Heart right ventricle (tissue), 16 donors: ENCODE measurements at regions not wholly inside any gene's neighbourhood (a gene's known extent, or its start where the extent isn't known, plus 50 kb on each side); places are given as distances from the start of the nearest gene placed in this dataset.

Experiments used
- ATAC-seq, 8 donors: fragments of 200-7000 bp; cut with Tn5 transposase; one replicate each; pipeline ENCODE4 v1.9.1; 2020; ENCODE audit warnings: mild to moderate bottlenecking in 8 of 8, moderate library complexity in 8 of 8, moderate number of reproducible peaks in 1 of 8
- DNase-seq, 2 donors: peaks; one replicate each; pipeline ENCODE4 v3.0.0-alpha.2; 2020
- H3K27ac ChIP-seq, 10 donors: fragments of 200-600 bp; sonication (generic) in 2 of 10; one replicate each; pipeline versions ENCODE4 v1.5.0 to v1.8.0; 2020 to 2022; ENCODE audit warnings: mild to moderate bottlenecking in 3 of 10
- H3K27me3 ChIP-seq, 7 donors: fragments of 200-600 bp; one replicate each; pipeline ENCODE4 v1.8.0; 2021 to 2022; ENCODE audit warnings: mild to moderate bottlenecking in 2 of 7
- H3K36me3 ChIP-seq, 9 donors: fragments of 200-600 bp; sonication (generic) in 1 of 9; one replicate each; pipeline versions ENCODE4 v1.5.0 to v1.8.0; 2020 to 2022; ENCODE audit warnings: mild to moderate bottlenecking in 2 of 9
- H3K4me1 ChIP-seq, 9 donors: fragments of 200-600 bp; sonication (generic) in 1 of 9; one replicate each; pipeline versions ENCODE4 v1.5.0 to v1.8.0; 2020 to 2022; ENCODE audit warnings: mild to moderate bottlenecking in 4 of 9
- H3K4me3 ChIP-seq, 10 donors: fragments of 200-600 bp; sonication (generic) in 2 of 10; one replicate each; pipeline versions ENCODE4 v1.5.0 to v1.8.0; 2020 to 2022; ENCODE audit warnings: mild to moderate bottlenecking in 7 of 10, moderate library complexity in 2 of 10
- H3K9me3 ChIP-seq, 11 donors: fragments of 200-600 bp in 10 of 11; sonication (generic) in 2 of 11; one replicate each; pipeline versions ENCODE4 v1.5.0 to v1.8.0; 2013 to 2022; ENCODE audit warnings: mild to moderate bottlenecking in 2 of 11, control low read depth in 1 of 11, moderate library complexity in 1 of 11
- CTCF ChIP-seq, 9 donors: fragments of 200-600 bp; sonication (generic) in 2 of 9; IDR thresholded peaks; one replicate each; pipeline versions ENCODE4 v1.5.0 to v1.8.0; 2021 to 2022; ENCODE audit warnings: antibody characterized with exemption in 9 of 9, mild to moderate bottlenecking in 5 of 9, moderate library complexity in 1 of 9
- WGBS, 2 donors: extraction: QIAGEN DNeasy Blood & Tissue Kit; methylation state at CpG; one replicate each; pipeline ENCODE4 v1.1.7; 2013; ENCODE audit warnings: inconsistent platforms in 1 of 2; 5-methylcytosine and 5-hydroxymethylcytosine counted together
- intact Hi-C, 10 donors: fragments of 100-400 bp; cut with DNase I; formaldehyde crosslinking; loops; one replicate each; pipeline versions ENCODE4 v1.11.1 to v1.14.2; 2022
- donor health status: Arrhythmogenic right ventricular cardiomyopathy.
- donor health status: ischemic (EF 13 %, LVEDD 7.1; RV severe dilation, severe dysfunction).
- donor health status: healthy with polysubstance abuse.
- donor health status: DM: no; HTN: yes; CAD: no.
- donor health status: DM: no; HTN: no; CAD: no.
- donor health status: ischemic (EF 25% LVEDD 6.9; RV normal size, moderate dysfunction).
- donor health status: ischemic (EF 25% LVEDD 5.7; RV mildly dilated, moderate dysfunction).
- donor health status: healthy.
- donor health status: DM: yes; HTN: yes; CAD: no.
- donor health status: Ischemic cardiomyopathy.
- donor health status: ischemic (EF 35%, LVEDD 5.7; RV mildly dilated, moderate dysfunction).
- donor health status: nonischemic (EF 11% LVEDD 7.7; RV severe dilation, severe dysfunction).
- donor health status: DM: yes; HTN: yes; CAD: no.
- donor health status: PGD.
- donor health status: ischemic (EF 29% LVEDD 5.4; RV normal size, mild dysfunction).
- donor health status: nonischemic (EF 23%, LVEDD 6.1; RV moderate dilation, normal function).

- 94 to 97% methylated on average over 1 of the region's 1 CpG for WGBS, 2 donors
- no peaks in the 10 kb centered on the region for H3K9me3 ChIP-seq
- ATAC-seq, result no peak
- TF ChIP-seq CTCF (IDR thresholded peaks at IDR 0.05), result no peak
- no peak overlapping the region for H3K4me3 ChIP-seq
- intact Hi-C loops, result no loop called here
- peaks cover 0 to 14% (median 0%) of the 10 kb centered on the region in 9 donors for H3K4me1 ChIP-seq
- no peak overlapping the region for H3K27ac ChIP-seq
- H3K27me3 ChIP-seq, result no peaks in the 10 kb centered on the region
- DNase-seq, result no peak
- no peaks in the 10 kb centered on the region for H3K36me3 ChIP-seq
Measured at GRCh38 chr5:77151501-77151900, 59.0 kb upstream of the PDE8B start.

GRCh38 chr5:77146896-77147295, 59.8 kb upstream of the ZBED3 start:
- DNase-seq (no peak), ATAC-seq (no peak)
- H3K9me3 ChIP-seq, result peaks cover 0 to 5% (median 0%) of the 10 kb centered on the region in 11 donors
- intact Hi-C loops, result loop anchor here in 5 of 10 donors (5.0 to 10.0 kb wide), 4 partner anchors 85 to 345 kb away; partner anchors contain the start of gene WDR41 (in 3 of the 5)
- WGBS, 2 donors, result 79 to 82% methylated on average over 2 of the region's 2 CpGs
- no peak overlapping the region for H3K4me3 ChIP-seq
- no peak for TF ChIP-seq CTCF (IDR thresholded peaks at IDR 0.05)
- H3K27ac ChIP-seq, result no peak overlapping the region
- no peaks in the 10 kb centered on the region for H3K36me3 ChIP-seq
- H3K4me1 ChIP-seq, result peaks cover 0 to 28% (median 0%) of the 10 kb centered on the region in 9 donors
- no peaks in the 10 kb centered on the region for H3K27me3 ChIP-seq

- Histone ChIP-seq H3K4me1 (peaks cover 0 to 28% (median 0%) of the 10 kb centered on the region in 9 donors), H3K4me3 (no peak overlapping the region), H3K27me3 (no peaks in the 10 kb centered on the region), H3K9me3 (peaks cover 0 to 5% (median 0%) of the 10 kb centered on the region in 11 donors), H3K36me3 (no peaks in the 10 kb centered on the region), H3K27ac (no peak overlapping the region)
- intact Hi-C loops, result loop anchor here in 8 of 10 donors (2.0 to 10.0 kb wide), 6 partner anchors 87 to 347 kb away; partner anchors contain the start of gene WDR41 (in 5 of the 8)
- ATAC-seq (peak in 1 of 8 donors; percentile 45), DNase-seq (no peak)
- WGBS, 2 donors, result 56 to 69% methylated on average over 1 of the region's 1 CpG
- TF ChIP-seq CTCF (IDR thresholded peaks at IDR 0.05), result no peak
Measured at GRCh38 chr5:77145666-77146065, 58.6 kb upstream of the ZBED3 start.

- Histone ChIP-seq H3K9me3 (peaks cover 0 to 5% (median 0%) of the 10 kb centered on the region in 11 donors), H3K4me1 (peaks cover 0 to 28% (median 0%) of the 10 kb centered on the region in 9 donors), H3K27me3 (no peaks in the 10 kb centered on the region), H3K27ac (no peak overlapping the region), H3K4me3 (no peak overlapping the region), H3K36me3 (no peaks in the 10 kb centered on the region)
- 84 to 85% methylated on average over 1 of the region's 1 CpG for WGBS, 2 donors
- intact Hi-C loops, result loop anchor here (1.0 to 10.0 kb wide), 9 partner anchors 57 to 348 kb away; partner anchors contain the start of genes WDR41 (in 10 of the 10) and ZBED3 (in 1 of the 10)
- TF ChIP-seq CTCF (IDR thresholded peaks at IDR 0.05), result peak in 1 of 9 donors; percentile 2
- DNase-seq (no peak), ATAC-seq (no peak)
Measured at GRCh38 chr5:77144837-77145139, 57.7 kb upstream of the ZBED3 start.
